ACC112 (cell line): ENCODE measurements at regions not wholly inside any gene's neighbourhood (a gene's known extent, or its start where the extent isn't known, plus 50 kb on each side); places are given as distances from the start of the nearest gene placed in this dataset.

Source experiments
- H2AFZ ChIP-seq: fragments of 200-600 bp; sonication (generic); one replicate; pipeline ENCODE4 v1.6.0; 2017; ENCODE audit warnings: antibody characterized with exemption, low read length; ENCODE audit not compliant: unreplicated experiment
- H3K27ac ChIP-seq: fragments of 200-600 bp; sonication (generic); 2 replicates; pipeline ENCODE4 v1.5.1; 2014; ENCODE audit warnings: low read depth, mild to moderate bottlenecking, antibody characterized with exemption, low read length, moderate library complexity
- H3K27me3 ChIP-seq: fragments of 200-600 bp; sonication (generic); 2 replicates; pipeline ENCODE4 v1.6.1; 2014; ENCODE audit warnings: mild to moderate bottlenecking, antibody characterized with exemption, low read length, moderate library complexity, mixed read lengths; ENCODE audit not compliant: insufficient read depth
- H3K36me3 ChIP-seq: fragments of 200-600 bp; sonication (generic); 2 replicates; pipeline ENCODE4 v1.6.1; 2016; ENCODE audit warnings: mild to moderate bottlenecking, antibody characterized with exemption, low read length, moderate library complexity, mixed read lengths; ENCODE audit not compliant: insufficient read depth
- H3K4me1 ChIP-seq: fragments of 200-600 bp; sonication (generic); one replicate; pipeline ENCODE4 v1.6.1; 2016; ENCODE audit warnings: low read length, mixed read lengths; ENCODE audit not compliant: insufficient read depth, unreplicated experiment, control insufficient read depth
- H3K4me3 ChIP-seq: fragments of 200-600 bp; sonication (generic); 2 replicates; pipeline ENCODE4 v1.5.1; 2014; ENCODE audit warnings: mild to moderate bottlenecking, low read depth, low read length
- H3K79me2 ChIP-seq: fragments of 200-600 bp; sonication (generic); one replicate; pipeline ENCODE4 v1.6.0; 2016; ENCODE audit warnings: low read length; ENCODE audit not compliant: control insufficient read depth, unreplicated experiment, insufficient read depth

GRCh38 chr17:51546114-51546513 lies 285.8 kb downstream of the UTP18 start:
- Histone ChIP-seq H3K79me2 (no peaks in the 10 kb centered on the region), H3K27ac (no peak overlapping the region), H2AFZ (no peak overlapping the region), H3K36me3 (no peaks in the 10 kb centered on the region), H3K4me1 (no peaks in the 10 kb centered on the region), H3K4me3 (no peak overlapping the region), H3K27me3 (no peaks in the 10 kb centered on the region)

- no peak overlapping the region for H3K4me3 ChIP-seq
- H2AFZ ChIP-seq: no peak overlapping the region
- no peaks in the 10 kb centered on the region for H3K27me3 ChIP-seq
- no peaks in the 10 kb centered on the region for H3K4me1 ChIP-seq
- H3K27ac ChIP-seq: no peak overlapping the region
- H3K79me2 ChIP-seq: no peaks in the 10 kb centered on the region
- H3K36me3 ChIP-seq: no peaks in the 10 kb centered on the region
These were observed 287.8 kb downstream of the UTP18 start for GRCh38 chr17:51548125-51548524.

GRCh38 chr17:51555153-51555552 lies 294.8 kb downstream of the UTP18 start:
- no peaks in the 10 kb centered on the region for H3K36me3 ChIP-seq
- H3K4me1 ChIP-seq: no peaks in the 10 kb centered on the region
- no peak overlapping the region for H3K27ac ChIP-seq
- H3K4me3 ChIP-seq: no peak overlapping the region
- H3K79me2 ChIP-seq: no peaks in the 10 kb centered on the region
- H3K27me3 ChIP-seq: no peaks in the 10 kb centered on the region
- no peak overlapping the region for H2AFZ ChIP-seq

- Histone ChIP-seq H3K4me3 (no peak overlapping the region), H2AFZ (no peak overlapping the region), H3K4me1 (no peaks in the 10 kb centered on the region), H3K27ac (no peak overlapping the region), H3K36me3 (no peaks in the 10 kb centered on the region), H3K27me3 (no peaks in the 10 kb centered on the region), H3K79me2 (no peaks in the 10 kb centered on the region)
These were observed 299.4 kb downstream of the UTP18 start for GRCh38 chr17:51559778-51560177.

- no peaks in the 10 kb centered on the region for H3K27me3 ChIP-seq
- H3K4me1 ChIP-seq: no peaks in the 10 kb centered on the region
- no peak overlapping the region for H3K4me3 ChIP-seq
These were observed 300.1 kb downstream of the UTP18 start for GRCh38 chr17:51560398-51560797.

GRCh38 chr17:51563961-51564360 lies 303.6 kb downstream of the UTP18 start:
- no peaks in the 10 kb centered on the region for H3K27me3 ChIP-seq
- no peaks in the 10 kb centered on the region for H3K79me2 ChIP-seq

More at GRCh38 chr17:51560398-51560797, 300.1 kb downstream of the UTP18 start:
- Histone ChIP-seq H2AFZ (no peak overlapping the region), H3K36me3 (no peaks in the 10 kb centered on the region), H3K27ac (no peak overlapping the region), H3K79me2 (no peaks in the 10 kb centered on the region)

GRCh38 chr17:51572115-51572514 lies 311.8 kb downstream of the UTP18 start:
- Histone ChIP-seq H3K27ac (no peak overlapping the region), H3K36me3 (no peaks in the 10 kb centered on the region), H3K27me3 (no peaks in the 10 kb centered on the region), H3K4me1 (no peaks in the 10 kb centered on the region), H2AFZ (no peak overlapping the region), H3K4me3 (no peak overlapping the region), H3K79me2 (no peaks in the 10 kb centered on the region)

More at GRCh38 chr17:51563961-51564360, 303.6 kb downstream of the UTP18 start:
- Histone ChIP-seq H3K4me1 (no peaks in the 10 kb centered on the region), H2AFZ (no peak overlapping the region), H3K27ac (no peak overlapping the region), H3K36me3 (no peaks in the 10 kb centered on the region), H3K4me3 (no peak overlapping the region)
